CD4-positive, alpha-beta T cell treated with Interleukin-2 at 100 ng/mL for 4 hours (primary cell): ENCODE measurements at regions not wholly inside any gene's neighbourhood (a gene's known extent, or its start where the extent isn't known, plus 50 kb on each side); places are given as distances from the start of the nearest gene placed in this dataset.
"Not testable (repeated sequence)": the region's sequence is repeated elsewhere in the genome, so short reads cannot be mapped to it uniquely, and the experiment has no call there.

Experiments
- DNase-seq: peaks from one replicate; pipeline ENCODE4 v3.0.0-alpha.2; 2020; ENCODE audit warnings: low spot score

GRCh38 chr2:195537811-195538210 is 119.2 kb upstream of the SLC39A10 start:
- DNase-seq: no peak

- DNase-seq: no peak
Observed at GRCh38 chr2:195536906-195537305, 120.1 kb upstream of the SLC39A10 start.

GRCh38 chr2:195535911-195536522 is 121.0 kb upstream of the SLC39A10 start:
- DNase-seq: peak; percentile 84

DNA sequence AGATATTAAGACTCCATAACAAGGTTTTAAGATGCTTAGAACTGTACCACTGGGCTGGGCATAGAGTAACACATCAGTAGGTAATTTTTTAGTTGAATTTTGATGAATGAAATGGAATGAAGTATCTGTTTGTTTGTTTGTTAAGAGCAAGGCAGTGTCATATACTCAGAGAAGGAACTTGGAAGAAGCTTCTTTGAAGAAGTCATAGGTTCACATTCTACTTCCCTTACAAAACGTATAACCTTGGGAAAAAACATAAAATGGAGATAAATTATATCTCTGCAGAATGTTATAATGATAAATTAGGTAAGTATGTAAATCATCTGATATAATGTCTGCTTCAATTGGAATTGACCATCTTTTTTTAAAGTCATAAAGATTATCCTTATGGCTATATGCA is 122.1 kb upstream of the SLC39A10 start:
- DNase-seq: no peak

GRCh38 chr2:195533771-195534642 is 123.0 kb upstream of the SLC39A10 start:
- peak; percentile 78 for DNase-seq

GRCh38 chr2:195532628-195533271 is 124.3 kb upstream of the SLC39A10 start:
- peak; percentile 73 for DNase-seq

- no peak for DNase-seq
Observed at GRCh38 chr2:195532255-195532627, 124.8 kb upstream of the SLC39A10 start.

- no peak for DNase-seq
Observed at GRCh38 chr2:195531754-195532153, 125.3 kb upstream of the SLC39A10 start.

- DNase-seq: not testable (repeated sequence)
Observed at GRCh38 chr2:195523242-195523641, 133.8 kb upstream of the SLC39A10 start.

GRCh38 chr2:195521589-195521988 is 135.4 kb upstream of the SLC39A10 start:
- DNase-seq: no peak

DNA sequence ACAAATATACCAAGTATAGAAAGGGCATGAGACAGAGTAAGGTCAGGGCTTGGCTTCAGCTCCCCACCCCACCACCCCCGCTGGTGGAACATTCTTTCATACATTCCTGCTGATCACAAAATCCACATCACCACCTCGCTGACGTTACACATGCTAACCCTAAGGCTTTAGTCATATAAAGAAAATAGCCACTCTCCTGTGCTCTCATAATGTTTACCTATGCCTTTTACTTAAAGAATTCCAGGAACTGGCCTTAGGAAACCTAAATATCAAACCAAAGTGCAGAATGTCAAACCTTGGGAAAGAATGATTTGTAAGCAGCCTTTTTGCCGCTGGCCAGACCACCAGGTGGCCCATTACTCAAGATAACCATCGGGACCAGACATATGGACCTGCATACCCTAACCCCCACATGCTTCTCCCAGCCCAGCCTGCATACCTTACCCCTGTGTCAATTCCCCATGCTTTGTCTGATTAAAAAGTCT is 136.3 kb upstream of the SLC39A10 start:
- DNase-seq: no peak

GRCh38 chr2:195515551-195515950 is 141.5 kb upstream of the SLC39A10 start:
- DNase-seq: no peak

- DNase-seq: no peak
Observed at GRCh38 chr2:195514365-195514764, 142.7 kb upstream of the SLC39A10 start.

DNA sequence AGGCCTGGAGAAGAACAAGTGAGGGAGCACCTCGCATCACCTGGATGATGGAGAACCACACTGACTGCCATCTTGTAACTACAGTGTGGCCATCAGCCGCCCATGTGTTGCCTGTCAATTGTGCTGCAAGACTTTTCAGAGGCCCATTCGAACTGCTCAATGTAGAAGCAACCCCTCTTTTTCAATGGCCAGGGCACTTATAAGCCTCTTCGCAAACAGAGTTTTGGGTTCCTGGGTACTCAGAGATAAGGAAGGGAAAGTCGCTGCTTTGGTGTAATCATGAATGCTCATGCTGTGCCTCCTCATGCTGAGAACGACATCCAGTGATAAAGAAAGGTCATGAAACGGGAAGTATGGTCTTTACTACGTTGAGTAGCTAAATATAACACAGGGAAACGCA is 143.9 kb upstream of the SLC39A10 start:
- DNase-seq: no peak

DNA sequence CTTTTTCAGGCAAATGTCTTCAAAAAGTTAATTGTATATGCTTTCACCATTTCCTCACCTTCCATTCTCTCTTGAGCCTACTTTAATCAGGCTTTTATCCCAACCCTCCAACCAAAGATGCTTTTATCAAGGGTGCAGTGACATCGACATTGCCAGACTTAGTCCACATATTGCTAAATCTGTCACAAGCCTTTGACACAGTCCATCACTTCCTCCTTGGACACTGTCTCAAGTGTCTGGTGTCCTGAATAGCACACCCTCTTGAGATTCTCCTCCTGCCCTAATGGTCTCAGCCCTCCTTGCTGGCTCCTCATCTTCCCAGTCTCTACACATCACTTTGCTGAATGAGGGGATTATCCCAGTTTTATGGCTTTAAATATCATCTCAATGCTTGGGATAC is 147.5 kb upstream of the SLC39A10 start:
- no peak for DNase-seq

- no peak for DNase-seq
Observed at GRCh38 chr2:195508139-195508455, 148.9 kb upstream of the SLC39A10 start.

DNA sequence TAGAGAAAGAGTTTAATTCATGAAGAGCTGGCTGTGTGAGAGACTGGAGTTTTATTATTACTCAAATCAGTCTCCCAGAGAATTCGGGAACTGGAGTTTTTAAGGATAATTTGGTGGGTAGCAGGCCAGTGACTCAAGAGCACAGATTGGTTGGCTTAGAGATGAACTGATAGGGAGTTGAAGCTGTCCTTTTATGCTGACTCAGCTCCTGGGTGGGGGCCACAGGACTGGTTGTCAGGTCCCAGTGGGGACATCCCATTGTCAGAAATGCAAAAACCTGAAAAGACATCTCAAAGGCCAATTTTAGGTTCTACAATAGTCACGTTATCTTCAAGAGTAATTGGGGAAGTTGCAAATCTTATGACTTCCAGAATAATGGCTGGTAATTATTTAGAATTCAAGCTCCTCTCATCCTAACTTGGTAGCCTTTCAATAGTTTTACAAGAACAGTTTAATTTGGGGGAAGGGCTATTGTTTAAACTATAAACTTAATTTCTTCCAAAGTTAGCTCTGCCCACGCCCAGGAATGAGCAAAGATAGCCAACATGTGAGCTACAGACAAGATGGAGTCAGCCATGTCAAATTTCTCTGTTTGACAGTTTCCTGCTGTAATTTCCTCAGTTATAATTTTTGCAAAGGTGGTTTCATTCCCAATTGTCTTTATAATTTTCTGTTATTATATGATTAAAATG is 149.4 kb upstream of the SLC39A10 start:
- no peak for DNase-seq

DNA sequence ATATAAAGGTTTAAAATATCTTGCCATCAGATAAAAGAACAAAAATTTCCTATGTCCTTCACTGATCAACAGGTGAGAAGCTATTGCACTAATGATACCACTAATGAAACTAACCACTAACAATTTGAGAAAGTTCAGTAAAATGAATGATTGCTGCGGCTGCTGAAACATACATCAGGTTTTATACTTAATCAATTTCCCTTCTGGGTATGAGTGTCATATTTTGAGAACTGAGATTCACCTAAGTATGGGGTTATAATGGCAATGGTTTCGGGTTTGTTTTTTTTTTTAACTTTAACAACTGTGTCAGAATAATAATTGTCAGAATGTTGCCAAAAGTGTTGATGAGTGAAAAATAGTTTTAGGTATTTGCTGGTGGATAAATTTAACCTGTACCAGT is 151.3 kb upstream of the SLC39A10 start:
- DNase-seq: no peak

DNA sequence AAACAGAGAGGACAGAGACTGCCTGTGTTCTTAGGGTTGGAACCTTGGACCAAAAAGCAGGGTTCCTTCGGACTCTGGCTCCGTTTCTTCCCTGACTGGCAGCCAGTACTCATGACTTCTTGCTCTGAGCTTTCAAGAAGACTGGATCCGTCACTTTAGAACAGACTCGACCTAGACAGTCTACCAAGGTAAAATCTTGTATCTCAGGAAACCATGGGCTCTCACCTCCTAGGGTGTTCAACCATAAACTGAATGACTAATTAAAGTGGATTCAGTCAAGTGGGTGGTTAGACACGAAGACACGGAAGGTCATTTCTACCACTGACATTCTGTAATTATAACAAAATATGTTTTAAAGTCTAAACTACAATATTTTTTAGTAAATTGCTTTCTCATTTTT is 153.8 kb upstream of the SLC39A10 start:
- DNase-seq: peak; percentile 52

GRCh38 chr2:195501746-195502145 is 155.3 kb upstream of the SLC39A10 start:
- no peak for DNase-seq

DNA sequence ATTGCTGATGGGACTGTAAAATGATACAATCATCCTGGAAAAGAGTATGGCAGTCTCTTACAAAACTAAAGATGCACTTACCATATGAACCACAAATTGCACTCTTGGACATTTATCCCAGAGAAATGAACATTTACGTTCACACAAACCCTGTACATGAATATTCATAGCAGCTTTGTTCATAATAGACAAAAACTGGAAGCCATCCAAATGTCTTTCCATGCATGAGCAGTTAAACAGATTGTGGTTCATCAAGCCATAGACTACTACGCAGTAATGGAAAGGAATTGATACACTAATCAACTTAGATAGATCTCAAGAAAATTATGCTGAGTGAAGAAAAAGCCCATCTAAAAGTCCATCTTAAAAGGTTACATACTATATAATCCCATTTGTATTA is 156.1 kb upstream of the SLC39A10 start:
- no peak for DNase-seq

- no peak for DNase-seq
Observed at GRCh38 chr2:195498839-195499490, 158.1 kb upstream of the SLC39A10 start.
